PC-9 (cell line): ENCODE measurements at regions not wholly inside any gene's neighbourhood (a gene's known extent, or its start where the extent isn't known, plus 50 kb on each side); places are given as distances from the start of the nearest gene placed in this dataset.

Experiments used
- BruUV-seq: library from RNA; stranded (reverse); fragments of 400-500 nt; replicated peaks from 2 replicates; lab custom pipeline; 2021; lab: Mats Ljungman, UMichigan
- CTCF ChIA-PET: fragments of 300-600 bp; sonication (Branson Sonifier 250); formaldehyde crosslinking; loops from one replicate; lab custom pipeline; 2022; ENCODE audit warnings: antibody characterized with exemption; lab: Charles Lee
- POLR2A ChIA-PET: fragments of 300-600 bp; sonication (Branson Sonifier 250); formaldehyde crosslinking; loops from one replicate; lab custom pipeline; 2022; ENCODE audit warnings: antibody characterized with exemption; ENCODE audit not compliant: unreplicated experiment; lab: Charles Lee
- DNase-seq, 2 experiments: peaks; one replicate each; pipeline versions ENCODE4 v3.0.0 to v3.0.0-alpha.2; 2015 to 2022; ENCODE audit warnings: mixed read lengths in 1 of 2
- H2AFZ ChIP-seq: fragments of 200-600 bp; sonication (generic); 2 replicates; pipeline ENCODE4 v1.8.1; 2017; ENCODE audit warnings: antibody characterized with exemption
- H3F3A ChIP-seq: fragments of 200-600 bp; sonication (generic); 2 replicates; pipeline ENCODE4 v1.8.1; 2017; ENCODE audit warnings: antibody characterized with exemption, mild to moderate bottlenecking, low read depth; ENCODE audit not compliant: insufficient read depth
- H3K27ac ChIP-seq: fragments of 200-600 bp; sonication (generic); 2 replicates; pipeline ENCODE4 v1.6.1; 2016; ENCODE audit warnings: mixed run types
- H3K27me3 ChIP-seq: fragments of 200-600 bp; sonication (generic); 2 replicates; pipeline ENCODE4 v1.6.1; 2016; ENCODE audit warnings: low read depth, mixed run types; ENCODE audit not compliant: insufficient read depth
- H3K36me3 ChIP-seq: fragments of 200-600 bp; sonication (generic); 2 replicates; pipeline ENCODE4 v1.6.1; 2016; ENCODE audit warnings: low read depth, mixed run types
- H3K4me1 ChIP-seq: fragments of 200-600 bp; sonication (generic); replicated peaks from 2 replicates; pipeline ENCODE4 v1.6.1; 2016; ENCODE audit warnings: mixed run types; ENCODE audit not compliant: insufficient read depth
- H3K4me2 ChIP-seq: fragments of 200-600 bp; sonication (generic); 2 replicates; pipeline ENCODE4 v1.6.1; 2017; ENCODE audit warnings: mixed run types
- H3K4me3 ChIP-seq: fragments of 200-600 bp; sonication (generic); 2 replicates; pipeline ENCODE4 v1.6.1; 2016; ENCODE audit warnings: mixed run types
- H3K79me2 ChIP-seq: fragments of 200-600 bp; sonication (generic); 2 replicates; pipeline ENCODE4 v1.6.1; 2017; ENCODE audit warnings: low read depth, mixed run types
- H3K9me2 ChIP-seq: fragments of 200-600 bp; sonication (generic); 2 replicates; pipeline ENCODE4 v1.8.1; 2017; ENCODE audit warnings: mild to moderate bottlenecking; ENCODE audit not compliant: insufficient read depth
- H3K9me3 ChIP-seq: fragments of 200-600 bp; sonication (generic); 2 replicates; pipeline ENCODE4 v1.8.1; 2016; ENCODE audit warnings: low read depth; ENCODE audit not compliant: insufficient read depth
- H4K20me1 ChIP-seq: fragments of 200-600 bp; sonication (generic); 2 replicates; pipeline ENCODE4 v1.8.1; 2017; ENCODE audit not compliant: insufficient read depth
- CTCF ChIP-seq: fragments of 200-600 bp; sonication (generic); conservative IDR thresholded peaks from 2 replicates; pipeline ENCODE4 v1.6.1; 2017; ENCODE audit warnings: mixed run types, antibody characterized with exemption, mild to moderate bottlenecking, moderate library complexity
- EZH2 ChIP-seq: fragments of 200-600 bp; sonication (generic); IDR thresholded peaks from 2 replicates; pipeline ENCODE4 v1.8.0; 2017; ENCODE audit warnings: antibody characterized with exemption, low read depth
- intact Hi-C: fragments of 100-400 bp; cut with micrococcal nuclease; formaldehyde crosslinking; loops from one replicate; pipeline ENCODE4 v1.10.0; 2022; ENCODE audit not compliant: unreplicated experiment

GRCh38 chr2:21393173-21393572 lies 269.4 kb downstream of the TDRD15 start:
- CTCF ChIA-PET: no interaction called here
- POLR2A ChIA-PET: no interaction called here
- TF ChIP-seq EZH2: no peak
- TF ChIP-seq CTCF: no peak

GRCh38 chr2:21395366-21395765 lies 271.6 kb downstream of the TDRD15 start:
- BruUV-seq: no TSS peak
- no peak for DNase-seq
- Histone ChIP-seq H3F3A (no peaks in the 10 kb centered on the region), H3K27ac (no peak overlapping the region), H3K9me3 (no peaks in the 10 kb centered on the region), H3K4me3 (no peak overlapping the region), H4K20me1 (no peaks in the 10 kb centered on the region), H3K4me1 (no peaks in the 10 kb centered on the region), H3K27me3 (no peaks in the 10 kb centered on the region), H3K9me2 (no peaks in the 10 kb centered on the region), H3K79me2 (no peaks in the 10 kb centered on the region), H3K36me3 (no peaks in the 10 kb centered on the region), H3K4me2 (no peak overlapping the region), H2AFZ (no peak overlapping the region)
- POLR2A ChIA-PET: no interaction called here
- intact Hi-C loops: no loop called here
- CTCF ChIA-PET: no interaction called here
- no peak; the same call in 1 of the 2 replicates for TF ChIP-seq CTCF
- no peak for TF ChIP-seq EZH2

More at GRCh38 chr2:21393173-21393572, 269.4 kb downstream of the TDRD15 start:
- no TSS peak for BruUV-seq
- Histone ChIP-seq H3K9me3 (no peaks in the 10 kb centered on the region), H2AFZ (no peak overlapping the region), H3K4me1 (no peaks in the 10 kb centered on the region), H4K20me1 (no peaks in the 10 kb centered on the region), H3F3A (no peaks in the 10 kb centered on the region), H3K4me2 (no peak overlapping the region), H3K36me3 (no peaks in the 10 kb centered on the region), H3K79me2 (no peaks in the 10 kb centered on the region), H3K9me2 (no peaks in the 10 kb centered on the region), H3K27me3 (no peaks in the 10 kb centered on the region), H3K27ac (no peak overlapping the region), H3K4me3 (no peak overlapping the region)
- intact Hi-C loops: no loop called here
- no peak for DNase-seq

- BruUV-seq: no TSS peak
- Histone ChIP-seq H2AFZ (no peak overlapping the region), H3K9me3 (no peaks in the 10 kb centered on the region), H3K4me2 (no peak overlapping the region), H3F3A (no peaks in the 10 kb centered on the region), H3K79me2 (no peaks in the 10 kb centered on the region), H3K4me1 (no peaks in the 10 kb centered on the region), H3K27ac (no peak overlapping the region), H3K36me3 (no peaks in the 10 kb centered on the region), H3K4me3 (no peak overlapping the region), H4K20me1 (no peaks in the 10 kb centered on the region), H3K9me2 (no peaks in the 10 kb centered on the region), H3K27me3 (no peaks in the 10 kb centered on the region)
- ChIA-PET CTCF (no interaction called here), POLR2A (no interaction called here)
- DNase-seq: no peak
- TF ChIP-seq EZH2: no peak
- no peak for TF ChIP-seq CTCF
- intact Hi-C loops: no loop called here
Measured at GRCh38 chr2:21396252-21396651, 272.5 kb downstream of the TDRD15 start.
